ENCODE measurements at regions not wholly inside any gene's neighbourhood (a gene's known extent, or its start where the extent isn't known, plus 50 kb on each side); places are given as distances from the start of the nearest gene placed in this dataset.
"Not testable (repeated sequence)": the region's sequence is repeated elsewhere in the genome, so short reads cannot be mapped to it uniquely, and the experiment has no call there.

- in situ Hi-C loops (cut with MboI; ENCODE audit: low pct_unique_long_range_greater_than_20kb, low sequenced_read_pairs): no loop called here
- DNase-seq: no peak
Measured at GRCh38 chr7:67901808-67902480, 905.3 kb downstream of the TYW1 start.

- DNase-seq: no peak
- in situ Hi-C loops (cut with MboI; ENCODE audit: low pct_unique_long_range_greater_than_20kb, low sequenced_read_pairs): no loop called here
Measured at GRCh38 chr7:67907792-67908191, 911.2 kb downstream of the TYW1 start.

- in situ Hi-C loops (cut with MboI; ENCODE audit: low pct_unique_long_range_greater_than_20kb, low sequenced_read_pairs): no loop called here
- DNase-seq: no peak
Measured at GRCh38 chr7:67912437-67912836, 915.8 kb downstream of the TYW1 start.

- no peak for DNase-seq
- in situ Hi-C loops (cut with MboI; ENCODE audit: low pct_unique_long_range_greater_than_20kb, low sequenced_read_pairs): no loop called here
Measured at GRCh38 chr7:67913604-67914003, 917.0 kb downstream of the TYW1 start.

- DNase-seq; in situ Hi-C loops (cut with MboI; ENCODE audit: low pct_unique_long_range_greater_than_20kb, low sequenced_read_pairs): not testable (repeated sequence)
Measured at GRCh38 chr7:67916111-67916510, 919.5 kb downstream of the TYW1 start.

- no peak for DNase-seq
- in situ Hi-C loops (cut with MboI; ENCODE audit: low pct_unique_long_range_greater_than_20kb, low sequenced_read_pairs): no loop called here
Measured at GRCh38 chr7:67916571-67917436, 920.2 kb downstream of the TYW1 start.

GRCh38 chr7:67917437-67917755, 920.8 kb downstream of the TYW1 start:
- in situ Hi-C loops (cut with MboI; ENCODE audit: low pct_unique_long_range_greater_than_20kb, low sequenced_read_pairs): no loop called here
- no peak for DNase-seq

- in situ Hi-C loops (cut with MboI; ENCODE audit: low pct_unique_long_range_greater_than_20kb, low sequenced_read_pairs): no loop called here
- peak; percentile 79 for DNase-seq
Measured at GRCh38 chr7:67918158-67918557, 921.5 kb downstream of the TYW1 start.

- in situ Hi-C loops (cut with MboI; ENCODE audit: low pct_unique_long_range_greater_than_20kb, low sequenced_read_pairs): no loop called here
- DNase-seq: no peak
Measured at GRCh38 chr7:67923286-67923685, 926.7 kb downstream of the TYW1 start.

GRCh38 chr7:67928141-67928540, 931.5 kb downstream of the TYW1 start:
- no peak for DNase-seq
- in situ Hi-C loops (cut with MboI; ENCODE audit: low pct_unique_long_range_greater_than_20kb, low sequenced_read_pairs): no loop called here

- in situ Hi-C loops (cut with MboI; ENCODE audit: low pct_unique_long_range_greater_than_20kb, low sequenced_read_pairs); DNase-seq: not testable (repeated sequence)
Measured at GRCh38 chr7:67936447-67936846, 939.8 kb downstream of the TYW1 start.

GRCh38 chr7:67940400-67940799, 943.8 kb downstream of the TYW1 start:
- DNase-seq: no peak
- in situ Hi-C loops (cut with MboI; ENCODE audit: low pct_unique_long_range_greater_than_20kb, low sequenced_read_pairs): no loop called here

- no peak for DNase-seq
- in situ Hi-C loops (cut with MboI; ENCODE audit: low pct_unique_long_range_greater_than_20kb, low sequenced_read_pairs): no loop called here
Measured at GRCh38 chr7:67947191-67947590, 950.6 kb downstream of the TYW1 start.

- in situ Hi-C loops (cut with MboI; ENCODE audit: low pct_unique_long_range_greater_than_20kb, low sequenced_read_pairs): no loop called here
- no peak for DNase-seq
Measured at GRCh38 chr7:67947646-67948045, 951.0 kb downstream of the TYW1 start.

- in situ Hi-C loops (cut with MboI; ENCODE audit: low pct_unique_long_range_greater_than_20kb, low sequenced_read_pairs): no loop called here
- DNase-seq: peak; percentile 23
Measured at GRCh38 chr7:67950321-67951083, 953.9 kb downstream of the TYW1 start.

- in situ Hi-C loops (cut with MboI; ENCODE audit: low pct_unique_long_range_greater_than_20kb, low sequenced_read_pairs): no loop called here
- DNase-seq: no peak
Measured at GRCh38 chr7:67955061-67955460, 958.4 kb downstream of the TYW1 start.

- no peak for DNase-seq
- in situ Hi-C loops (cut with MboI; ENCODE audit: low pct_unique_long_range_greater_than_20kb, low sequenced_read_pairs): no loop called here
Measured at GRCh38 chr7:67962863-67963262, 966.2 kb downstream of the TYW1 start.

- in situ Hi-C loops (cut with MboI; ENCODE audit: low pct_unique_long_range_greater_than_20kb, low sequenced_read_pairs): no loop called here
Measured at GRCh38 chr7:67976490-67976889, 979.9 kb downstream of the TYW1 start.

GRCh38 chr7:67983486-67983885, 986.9 kb downstream of the TYW1 start:
- no peak for DNase-seq
- in situ Hi-C loops (cut with MboI; ENCODE audit: low pct_unique_long_range_greater_than_20kb, low sequenced_read_pairs): no loop called here

More at GRCh38 chr7:67976490-67976889, 979.9 kb downstream of the TYW1 start:
- no peak for DNase-seq

GRCh38 chr7:67984326-67984725, 987.7 kb downstream of the TYW1 start:
- no peak for DNase-seq
- in situ Hi-C loops (cut with MboI; ENCODE audit: low pct_unique_long_range_greater_than_20kb, low sequenced_read_pairs): no loop called here

Measured in KBM-7 (cell line).